CD4-positive, alpha-beta memory T cell (primary cell): ENCODE measurements at regions not wholly inside any gene's neighbourhood (a gene's known extent, or its start where the extent isn't known, plus 50 kb on each side); places are given as distances from the start of the nearest gene placed in this dataset.
"Not testable (repeated sequence)": the region's sequence is repeated elsewhere in the genome, so short reads cannot be mapped to it uniquely, and the experiment has no call there.

Experiments used
- CTCF ChIA-PET: fragments of 350-600 bp; sonication (Branson Sonifier 250); formaldehyde crosslinking; loops from one replicate; lab custom pipeline; 2021; ENCODE audit warnings: inconsistent platforms; ENCODE audit not compliant: partially characterized antibody; lab: Charles Lee
- POLR2A ChIA-PET: fragments of 350-600 bp; sonication (Branson Sonifier 250); formaldehyde crosslinking; loops from one replicate; lab custom pipeline; 2021; ENCODE audit not compliant: partially characterized antibody; lab: Charles Lee
- DNase-seq, 5 donors: peaks; one replicate each; pipeline versions ENCODE4 v3.0.0 to v3.0.0-alpha.2; 2020 to 2022; ENCODE audit warnings: mixed read lengths in 1 of 5
- H3K27ac ChIP-seq: one replicate; pipeline ENCODE4 v1.7.0; 2013; ENCODE audit warnings: low read depth, low read length
- H3K27me3 ChIP-seq: 2 replicates; pipeline ENCODE4 v1.7.0; 2013; ENCODE audit warnings: mild to moderate bottlenecking, low read length, moderate library complexity; ENCODE audit not compliant: insufficient read depth
- H3K36me3 ChIP-seq: 2 replicates; pipeline ENCODE4 v1.7.0; 2013; ENCODE audit warnings: mild to moderate bottlenecking, low read length, moderate library complexity; ENCODE audit not compliant: insufficient read depth
- H3K4me1 ChIP-seq: 2 replicates; pipeline ENCODE4 v1.7.0; 2013; ENCODE audit warnings: mild to moderate bottlenecking, low read length, moderate library complexity; ENCODE audit not compliant: insufficient read depth
- H3K4me3 ChIP-seq, 2 donors: one replicate each; pipeline ENCODE4 v1.7.0; 2013; ENCODE audit warnings: low read length in 2 of 2, mild to moderate bottlenecking in 1 of 2
- H3K9me3 ChIP-seq, 2 donors: one replicate each; pipeline ENCODE4 v1.7.0; 2013; ENCODE audit warnings: low read length in 2 of 2, control low read depth in 1 of 2; ENCODE audit not compliant: control insufficient read depth in 1 of 2
- H3K27ac Mint-ChIP-seq, 7 donors: one replicate each; pipeline ENCODE4 v1.8.0; 2020 to 2021; ENCODE audit warnings: mixed read lengths in 7 of 7, mild to moderate bottlenecking in 6 of 7, inconsistent platforms in 3 of 7, moderate library complexity in 3 of 7
- H3K27me3 Mint-ChIP-seq, 2 donors: one replicate each; pipeline ENCODE4 v1.8.0; 2020 to 2021; ENCODE audit warnings: mixed read lengths in 2 of 2
- H3K36me3 Mint-ChIP-seq, 2 donors: one replicate each; pipeline ENCODE4 v1.8.0; 2020 to 2021; ENCODE audit warnings: mixed read lengths in 2 of 2, inconsistent platforms in 1 of 2, mild to moderate bottlenecking in 1 of 2
- H3K4me1 Mint-ChIP-seq, 4 donors: one replicate each; pipeline ENCODE4 v1.8.0; 2020 to 2021; ENCODE audit warnings: mixed read lengths in 4 of 4, mild to moderate bottlenecking in 1 of 4
- H3K4me3 Mint-ChIP-seq, 8 donors: one replicate each; pipeline ENCODE4 v1.8.0; 2020 to 2021; ENCODE audit warnings: mixed read lengths in 8 of 8, mild to moderate bottlenecking in 7 of 8, moderate library complexity in 6 of 8, inconsistent platforms in 3 of 8
- H3K9me3 Mint-ChIP-seq, 8 donors: one replicate each; pipeline ENCODE4 v1.8.0; 2020 to 2021; ENCODE audit warnings: mixed read lengths in 8 of 8, mild to moderate bottlenecking in 5 of 8, inconsistent platforms in 3 of 8, moderate library complexity in 1 of 8
- intact Hi-C: fragments of 100-400 bp; cut with micrococcal nuclease; formaldehyde crosslinking; loops from one replicate; pipeline ENCODE4 v1.15.1; 2023

GRCh38 chrX:46235778-46236177 is 309.4 kb downstream of the ZNF674 start:
- Mint-ChIP-seq H3K4me1 (peaks cover 0 to 5% (median 0%) of the 10 kb centered on the region in 4 donors), H3K4me3 (no peak overlapping the region), H3K36me3 (no peaks in the 10 kb centered on the region), H3K9me3 (peaks cover 0 to 2% (median 0%) of the 10 kb centered on the region in 8 donors), H3K27ac (no peak overlapping the region), H3K27me3 (no peaks in the 10 kb centered on the region)
- CTCF ChIA-PET: no interaction called here
- H3K9me3 ChIP-seq: no peaks in the 10 kb centered on the region
- H3K27me3 ChIP-seq: no peaks in the 10 kb centered on the region
- no peaks in the 10 kb centered on the region for H3K36me3 ChIP-seq
- no peak for DNase-seq
- no peak overlapping the region for H3K4me3 ChIP-seq
- H3K27ac ChIP-seq: no peak overlapping the region
- no peaks in the 10 kb centered on the region for H3K4me1 ChIP-seq
- intact Hi-C loops: no loop called here
- POLR2A ChIA-PET: no interaction called here

DNA sequence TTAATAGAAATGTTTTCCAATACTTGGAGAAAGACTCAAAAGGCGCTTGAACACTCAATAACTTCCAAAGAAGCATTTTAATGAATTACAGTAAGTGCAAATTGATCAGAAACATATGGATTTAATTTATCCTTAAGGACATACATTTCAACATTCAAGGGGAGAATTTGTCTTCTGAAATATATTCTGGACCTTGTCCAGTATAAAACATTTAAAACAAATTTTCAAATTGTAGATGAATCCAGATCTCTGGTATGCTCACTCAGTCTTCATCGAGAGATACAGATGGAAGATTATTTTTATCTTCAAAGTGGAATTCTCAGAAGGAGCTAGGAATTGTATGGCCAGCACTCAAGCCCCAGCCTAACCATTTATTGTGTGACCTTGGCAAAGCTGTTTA is 310.4 kb downstream of the ZNF674 start:
- Mint-ChIP-seq H3K4me1 (peaks cover 0 to 5% (median 0%) of the 10 kb centered on the region in 4 donors), H3K4me3 (no peak overlapping the region), H3K27ac (no peak overlapping the region), H3K36me3 (no peaks in the 10 kb centered on the region), H3K27me3 (no peaks in the 10 kb centered on the region), H3K9me3 (peaks cover 0 to 1% (median 0%) of the 10 kb centered on the region in 8 donors)
- H3K4me1 ChIP-seq: no peaks in the 10 kb centered on the region
- no peaks in the 10 kb centered on the region for H3K36me3 ChIP-seq
- H3K9me3 ChIP-seq: no peaks in the 10 kb centered on the region
- no peaks in the 10 kb centered on the region for H3K27me3 ChIP-seq
- ChIA-PET POLR2A (no interaction called here), CTCF (no interaction called here)
- intact Hi-C loops: no loop called here
- no peak for DNase-seq
- H3K4me3 ChIP-seq: no peak overlapping the region
- H3K27ac ChIP-seq: no peak overlapping the region

- no peak overlapping the region for H3K4me3 ChIP-seq
- CTCF ChIA-PET: no interaction called here
- Mint-ChIP-seq H3K27me3 (no peaks in the 10 kb centered on the region), H3K4me3 (no peak overlapping the region), H3K36me3 (no peaks in the 10 kb centered on the region), H3K27ac (no peak overlapping the region), H3K4me1 (no peaks in the 10 kb centered on the region), H3K9me3 (no peaks in the 10 kb centered on the region)
- no peak for DNase-seq
- no peaks in the 10 kb centered on the region for H3K9me3 ChIP-seq
- H3K27ac ChIP-seq: no peak overlapping the region
- no peaks in the 10 kb centered on the region for H3K36me3 ChIP-seq
- no peaks in the 10 kb centered on the region for H3K4me1 ChIP-seq
- H3K27me3 ChIP-seq: no peaks in the 10 kb centered on the region
- POLR2A ChIA-PET: no interaction called here
- intact Hi-C loops: no loop called here
Measured at GRCh38 chrX:46228389-46228788, 316.8 kb downstream of the ZNF674 start.

- H3K9me3 Mint-ChIP-seq: peaks cover 0 to 2% (median 0%) of the 10 kb centered on the region in 8 donors
- H3K36me3 Mint-ChIP-seq: no peaks in the 10 kb centered on the region
- Histone ChIP-seq H3K36me3 (no peaks in the 10 kb centered on the region), H3K4me3 (no peak overlapping the region), H3K4me1 (no peaks in the 10 kb centered on the region), H3K27ac (no peak overlapping the region), H3K27me3 (no peaks in the 10 kb centered on the region), H3K9me3 (no peaks in the 10 kb centered on the region)
- intact Hi-C loops: no loop called here
- H3K27me3 Mint-ChIP-seq: no peaks in the 10 kb centered on the region
- ChIA-PET POLR2A (no interaction called here), CTCF (no interaction called here)
- no peak for DNase-seq
- no peaks in the 10 kb centered on the region for H3K4me1 Mint-ChIP-seq
- no peak overlapping the region for H3K27ac Mint-ChIP-seq
- no peak overlapping the region for H3K4me3 Mint-ChIP-seq
Measured at GRCh38 chrX:46226422-46226821, 318.8 kb downstream of the ZNF674 start.

GRCh38 chrX:46223499-46223898 is 321.7 kb downstream of the ZNF674 start:
- H3K36me3 Mint-ChIP-seq, DNase-seq, H3K27me3 Mint-ChIP-seq, H3K9me3 ChIP-seq, H3K27ac ChIP-seq, H3K36me3 ChIP-seq, H3K4me1 Mint-ChIP-seq, H3K27ac Mint-ChIP-seq, H3K27me3 ChIP-seq, H3K9me3 Mint-ChIP-seq, CTCF ChIA-PET, POLR2A ChIA-PET, intact Hi-C loops, H3K4me1 ChIP-seq, H3K4me3 ChIP-seq, H3K4me3 Mint-ChIP-seq: not testable (repeated sequence)

GRCh38 chrX:46220822-46221221 is 324.4 kb downstream of the ZNF674 start:
- H3K36me3 Mint-ChIP-seq: no peaks in the 10 kb centered on the region
- no peak for DNase-seq
- H3K9me3 Mint-ChIP-seq: peaks cover 0 to 2% (median 0%) of the 10 kb centered on the region in 8 donors
- no peak overlapping the region for H3K4me3 Mint-ChIP-seq
- Histone ChIP-seq H3K9me3 (no peaks in the 10 kb centered on the region), H3K4me1 (no peaks in the 10 kb centered on the region), H3K4me3 (no peak overlapping the region), H3K27ac (no peak overlapping the region), H3K27me3 (no peaks in the 10 kb centered on the region), H3K36me3 (no peaks in the 10 kb centered on the region)
- ChIA-PET POLR2A (no interaction called here), CTCF (no interaction called here)
- H3K4me1 Mint-ChIP-seq: no peaks in the 10 kb centered on the region
- no peak overlapping the region for H3K27ac Mint-ChIP-seq
- intact Hi-C loops: no loop called here
- H3K27me3 Mint-ChIP-seq: no peaks in the 10 kb centered on the region

DNA sequence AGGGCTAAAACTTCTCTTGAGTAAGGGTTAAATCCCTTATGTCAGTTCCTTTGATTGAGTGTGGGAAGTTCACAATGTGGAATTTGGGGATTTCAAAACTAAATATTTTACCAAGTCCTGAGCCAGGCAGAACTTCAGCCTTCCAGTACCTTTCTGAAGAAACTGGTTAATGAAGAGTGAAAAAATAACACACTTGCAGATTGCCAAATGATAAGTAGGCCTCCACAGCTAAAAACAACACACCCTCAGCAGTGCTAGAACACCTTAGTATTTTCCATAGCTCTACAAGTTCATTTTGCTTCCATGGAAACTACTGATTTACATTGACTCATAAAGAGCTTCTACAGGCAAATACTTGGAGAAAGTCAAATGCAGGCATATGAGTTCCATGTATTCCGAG is 326.8 kb downstream of the ZNF674 start:
- Mint-ChIP-seq H3K27ac (no peak overlapping the region), H3K9me3 (peaks cover 0 to 2% (median 0%) of the 10 kb centered on the region in 8 donors), H3K4me3 (no peak overlapping the region), H3K4me1 (no peaks in the 10 kb centered on the region), H3K27me3 (no peaks in the 10 kb centered on the region), H3K36me3 (no peaks in the 10 kb centered on the region)
- H3K9me3 ChIP-seq: no peaks in the 10 kb centered on the region
- no peaks in the 10 kb centered on the region for H3K36me3 ChIP-seq
- POLR2A ChIA-PET: no interaction called here
- H3K4me3 ChIP-seq: no peak overlapping the region
- CTCF ChIA-PET: no interaction called here
- no peak overlapping the region for H3K27ac ChIP-seq
- H3K27me3 ChIP-seq: no peaks in the 10 kb centered on the region
- no peaks in the 10 kb centered on the region for H3K4me1 ChIP-seq
- intact Hi-C loops: no loop called here
- DNase-seq: no peak

GRCh38 chrX:46216406-46216805 is 328.8 kb downstream of the ZNF674 start:
- H3K27ac ChIP-seq: no peak overlapping the region
- DNase-seq: no peak
- POLR2A ChIA-PET: no interaction called here
- intact Hi-C loops: no loop called here
- H3K36me3 ChIP-seq: no peaks in the 10 kb centered on the region
- no peak overlapping the region for H3K4me3 Mint-ChIP-seq
- H3K4me3 ChIP-seq: no peak overlapping the region
- H3K9me3 ChIP-seq: no peaks in the 10 kb centered on the region
- H3K36me3 Mint-ChIP-seq: no peaks in the 10 kb centered on the region
- no peaks in the 10 kb centered on the region for H3K4me1 Mint-ChIP-seq
- H3K9me3 Mint-ChIP-seq: peaks cover 0 to 1% (median 0%) of the 10 kb centered on the region in 8 donors
- CTCF ChIA-PET: no interaction called here
- no peaks in the 10 kb centered on the region for H3K4me1 ChIP-seq
- H3K27me3 ChIP-seq: no peaks in the 10 kb centered on the region
- no peak overlapping the region for H3K27ac Mint-ChIP-seq
- no peaks in the 10 kb centered on the region for H3K27me3 Mint-ChIP-seq
